GM06990 (cell line): ENCODE measurements at regions not wholly inside any gene's neighbourhood (a gene's known extent, or its start where the extent isn't known, plus 50 kb on each side); places are given as distances from the start of the nearest gene placed in this dataset.
"Not testable (repeated sequence)": the region's sequence is repeated elsewhere in the genome, so short reads cannot be mapped to it uniquely, and the experiment has no call there.

Source experiments
- DNase-seq: peaks from one replicate; pipeline ENCODE4 v3.0.0-alpha.2; 2011; ENCODE audit not compliant: insufficient read length; ENCODE audit errors: extremely low read depth
- H3K27me3 ChIP-seq: replicated peaks from 2 replicates; pipeline ENCODE4 v1.6.0; 2011; ENCODE audit warnings: low read length; ENCODE audit not compliant: control insufficient read depth, insufficient read depth
- H3K36me3 ChIP-seq: 2 replicates; pipeline ENCODE4 v1.5.1; 2011; ENCODE audit warnings: low read length; ENCODE audit not compliant: control insufficient read depth, insufficient read depth
- H3K4me3 ChIP-seq: replicated peaks from 2 replicates; pipeline ENCODE4 v1.5.1; 2011; ENCODE audit warnings: low read depth, mild to moderate bottlenecking, control low read depth, low read length
- TF ChIP-seq, protein P1 (sequence below): IDR thresholded peaks from 2 replicates; pipeline ENCODE4 v1.5.1; 2011; ENCODE audit warnings: low read length, control low read depth, mild to moderate bottlenecking, inconsistent platforms; ENCODE audit not compliant: insufficient read depth, poor library complexity, severe bottlenecking

DNA sequence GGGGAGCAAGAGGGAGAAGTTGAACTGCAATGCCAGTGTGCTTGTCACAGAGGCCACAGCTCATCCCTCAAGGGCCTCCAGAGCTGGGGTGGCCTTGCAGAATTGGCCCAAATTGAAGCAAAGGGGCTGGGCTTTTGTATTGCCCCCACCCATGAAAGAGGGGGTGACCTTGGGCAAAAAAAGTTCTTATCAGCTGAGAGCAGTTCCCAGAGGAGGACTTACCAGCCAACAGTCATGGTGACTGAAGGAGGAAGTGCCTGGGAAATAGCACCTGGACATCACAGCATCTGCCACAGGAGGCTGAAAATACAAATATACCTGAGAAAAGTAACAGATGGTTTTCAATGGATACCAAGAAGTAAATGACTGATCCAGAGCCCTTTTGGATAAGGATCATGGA is 262.4 kb downstream of the MID1IP1 start:
- Histone ChIP-seq H3K4me3 (no peak overlapping the region), H3K27me3 (no peaks in the 10 kb centered on the region; the same call in 1 of the 2 replicates), H3K36me3 (no peaks in the 10 kb centered on the region)
- DNase-seq, result no peak
- TF ChIP-seq, protein P1, sequence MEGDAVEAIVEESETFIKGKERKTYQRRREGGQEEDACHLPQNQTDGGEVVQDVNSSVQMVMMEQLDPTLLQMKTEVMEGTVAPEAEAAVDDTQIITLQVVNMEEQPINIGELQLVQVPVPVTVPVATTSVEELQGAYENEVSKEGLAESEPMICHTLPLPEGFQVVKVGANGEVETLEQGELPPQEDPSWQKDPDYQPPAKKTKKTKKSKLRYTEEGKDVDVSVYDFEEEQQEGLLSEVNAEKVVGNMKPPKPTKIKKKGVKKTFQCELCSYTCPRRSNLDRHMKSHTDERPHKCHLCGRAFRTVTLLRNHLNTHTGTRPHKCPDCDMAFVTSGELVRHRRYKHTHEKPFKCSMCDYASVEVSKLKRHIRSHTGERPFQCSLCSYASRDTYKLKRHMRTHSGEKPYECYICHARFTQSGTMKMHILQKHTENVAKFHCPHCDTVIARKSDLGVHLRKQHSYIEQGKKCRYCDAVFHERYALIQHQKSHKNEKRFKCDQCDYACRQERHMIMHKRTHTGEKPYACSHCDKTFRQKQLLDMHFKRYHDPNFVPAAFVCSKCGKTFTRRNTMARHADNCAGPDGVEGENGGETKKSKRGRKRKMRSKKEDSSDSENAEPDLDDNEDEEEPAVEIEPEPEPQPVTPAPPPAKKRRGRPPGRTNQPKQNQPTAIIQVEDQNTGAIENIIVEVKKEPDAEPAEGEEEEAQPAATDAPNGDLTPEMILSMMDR, result no peak

DNA sequence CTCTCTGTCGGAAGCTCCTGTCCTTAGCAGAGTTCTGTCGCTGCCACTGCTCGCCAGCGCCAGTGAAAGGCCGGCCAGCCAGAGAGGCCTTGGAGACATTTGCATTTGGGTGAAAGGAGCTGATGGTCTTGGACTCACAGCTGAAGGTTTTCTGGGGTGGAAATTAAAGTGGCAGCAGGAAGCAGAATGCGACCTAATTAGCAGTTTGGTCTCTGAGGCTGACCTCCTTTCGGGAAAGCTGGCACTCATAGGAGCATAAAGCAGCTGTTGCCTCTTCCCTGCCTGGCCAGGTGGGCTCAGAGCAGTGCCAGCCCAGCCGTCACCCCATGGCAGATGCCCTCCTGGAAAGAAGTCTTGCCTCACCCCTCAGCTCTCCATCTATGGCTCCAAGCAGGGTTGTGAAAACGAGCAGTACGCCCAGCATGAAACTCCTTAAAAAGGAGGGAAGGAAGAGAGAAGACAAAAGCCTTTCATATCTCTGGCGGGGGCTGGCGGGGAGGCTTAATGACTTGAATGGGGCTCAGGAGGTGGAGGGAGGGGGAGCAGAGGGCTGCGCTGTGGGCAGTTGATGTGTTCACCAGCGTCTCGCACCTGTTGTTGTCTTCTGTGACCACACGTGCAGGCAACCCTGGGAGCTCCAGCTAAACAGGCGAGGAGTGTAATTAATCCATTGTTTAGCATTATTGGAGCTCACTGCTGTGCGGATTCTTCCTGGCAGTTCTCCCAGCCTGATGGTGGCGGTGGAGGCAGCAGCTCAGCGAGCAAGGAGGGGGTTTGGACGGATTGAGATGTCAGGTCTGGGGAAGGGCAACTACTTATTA is 264.0 kb downstream of the MID1IP1 start:
- Histone ChIP-seq H3K36me3 (no peaks in the 10 kb centered on the region), H3K4me3 (no peak overlapping the region), H3K27me3 (no peaks in the 10 kb centered on the region; the same call in 1 of the 2 replicates)
- no peak for DNase-seq
- TF ChIP-seq, protein P1, result no peak

DNA sequence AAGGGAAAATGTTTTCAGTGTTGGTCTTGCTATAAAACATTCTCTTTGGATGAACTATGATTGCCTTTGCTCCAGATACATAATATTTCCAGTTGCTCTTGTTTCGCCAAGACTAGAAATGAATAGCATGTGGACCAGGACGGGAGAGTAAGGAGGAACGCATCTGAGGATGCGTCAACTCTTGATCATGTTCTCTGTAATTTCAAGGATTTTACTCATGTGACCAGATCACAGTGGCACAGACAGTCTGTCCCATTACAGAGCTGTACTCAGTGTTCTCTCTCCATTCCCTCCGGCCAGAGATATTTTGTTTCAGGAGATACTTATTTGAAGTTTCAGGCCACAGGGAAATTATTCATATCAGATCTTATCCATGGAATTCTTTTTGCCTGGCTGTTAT is 266.6 kb downstream of the MID1IP1 start:
- Histone ChIP-seq H3K27me3 (no peaks in the 10 kb centered on the region; the same call in 1 of the 2 replicates), H3K4me3 (no peak overlapping the region), H3K36me3 (no peaks in the 10 kb centered on the region)
- TF ChIP-seq, protein P1, result no peak
- DNase-seq, result no peak

DNA sequence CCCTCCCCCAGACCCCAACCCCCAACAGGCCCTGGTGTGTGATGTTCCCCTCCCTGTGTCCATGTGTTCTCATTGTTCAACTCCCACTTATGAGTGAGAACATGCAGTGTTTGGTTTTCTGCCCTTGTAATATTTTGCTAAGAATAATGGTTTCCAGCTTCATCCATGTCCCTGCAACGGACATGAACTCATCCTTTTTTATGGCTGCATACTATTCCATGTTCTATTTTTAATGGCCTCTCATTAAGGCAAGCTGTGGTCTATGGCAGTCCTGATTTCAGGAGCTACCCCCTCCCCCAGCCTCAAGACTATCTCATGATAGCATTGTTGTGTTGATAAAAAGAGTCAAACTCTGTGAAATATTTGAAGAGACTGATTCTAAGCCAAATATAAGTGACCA is 267.4 kb downstream of the MID1IP1 start:
- not testable (repeated sequence) for H3K36me3 ChIP-seq, DNase-seq, H3K4me3 ChIP-seq, H3K27me3 ChIP-seq

DNA sequence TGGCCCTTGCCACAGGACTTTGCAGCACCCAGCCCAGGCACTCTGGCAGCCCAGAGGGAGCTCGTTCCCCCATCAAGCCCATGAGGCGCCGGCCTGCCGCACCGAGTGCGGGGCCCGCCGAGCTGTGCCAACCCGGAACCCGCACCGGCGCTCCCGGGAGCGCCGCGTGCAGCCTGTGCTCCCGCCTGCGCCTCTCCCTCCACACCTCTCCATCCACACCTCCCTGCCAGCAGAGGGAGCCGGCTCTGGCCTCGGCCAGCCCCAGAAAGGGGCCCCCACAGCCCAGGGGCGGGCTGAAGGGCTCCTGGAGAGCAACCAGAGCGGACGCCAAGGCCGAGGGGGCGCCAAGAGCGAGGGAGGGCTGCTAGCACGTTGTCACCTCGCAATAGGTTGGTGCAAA is 268.8 kb downstream of the MID1IP1 start:
- TF ChIP-seq, protein P1, result no peak
- DNase-seq, result no peak
- Histone ChIP-seq H3K27me3 (no peaks in the 10 kb centered on the region), H3K36me3 (no peaks in the 10 kb centered on the region), H3K4me3 (no peak overlapping the region)

DNA sequence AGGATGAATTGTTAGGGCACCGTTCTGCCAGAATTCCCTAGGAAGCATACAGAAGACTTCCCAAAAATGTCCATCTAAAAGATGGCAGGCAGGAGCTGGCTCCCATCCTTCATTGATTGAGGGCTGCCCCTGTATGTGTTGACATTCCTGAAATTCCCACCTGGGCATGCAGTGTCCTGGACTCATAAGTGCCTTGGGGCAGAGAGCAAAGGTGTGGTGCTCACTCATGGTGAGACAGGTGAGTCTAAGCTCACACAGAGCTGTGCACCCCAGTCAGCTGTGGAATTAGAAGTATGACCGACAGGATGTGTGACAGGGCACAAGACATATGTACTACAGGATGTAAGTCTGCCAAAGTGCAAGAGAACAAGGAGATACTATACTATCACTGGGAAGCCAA is 271.9 kb downstream of the MID1IP1 start:
- no peak for DNase-seq
- Histone ChIP-seq H3K36me3 (no peaks in the 10 kb centered on the region), H3K4me3 (no peak overlapping the region), H3K27me3 (no peaks in the 10 kb centered on the region)
- TF ChIP-seq, protein P1, result no peak
